Activated naive CD8-positive, alpha-beta T cell treated with anti-CD3 and anti-CD28 coated beads for 36 hours (primary cell): ENCODE measurements at regions not wholly inside any gene's neighbourhood (a gene's known extent, or its start where the extent isn't known, plus 50 kb on each side); places are given as distances from the start of the nearest gene placed in this dataset.

Experiments used
- DNase-seq: peaks from one replicate; pipeline ENCODE4 v3.0.0; 2021
- H3K27ac Mint-ChIP-seq: one replicate; pipeline ENCODE4 v1.8.0; 2022; ENCODE audit warnings: mild to moderate bottlenecking, moderate library complexity, mixed read lengths
- H3K27me3 Mint-ChIP-seq: one replicate; pipeline ENCODE4 v1.8.0; 2022; ENCODE audit warnings: mild to moderate bottlenecking, mixed read lengths
- H3K36me3 Mint-ChIP-seq: one replicate; pipeline ENCODE4 v1.8.0; 2021; ENCODE audit warnings: mild to moderate bottlenecking, mixed read lengths
- H3K4me1 Mint-ChIP-seq: one replicate; pipeline ENCODE4 v1.8.0; 2021; ENCODE audit warnings: mixed read lengths
- H3K4me3 Mint-ChIP-seq: one replicate; pipeline ENCODE4 v1.8.0; 2022; ENCODE audit warnings: mild to moderate bottlenecking, moderate library complexity, mixed read lengths
- H3K9me3 Mint-ChIP-seq: one replicate; pipeline ENCODE4 v1.8.0; 2022; ENCODE audit warnings: mixed read lengths

- H3K27me3 Mint-ChIP-seq = no peaks in the 10 kb centered on the region
- no peaks in the 10 kb centered on the region for H3K36me3 Mint-ChIP-seq
- no peaks in the 10 kb centered on the region for H3K4me1 Mint-ChIP-seq
- peaks cover 3% of the 10 kb centered on the region for H3K9me3 Mint-ChIP-seq
- no peak overlapping the region for H3K27ac Mint-ChIP-seq
- DNase-seq = no peak
- no peak overlapping the region for H3K4me3 Mint-ChIP-seq
Observed at GRCh38 chr1:30039354-30040080, 683.9 kb downstream of the MATN1 start.

- no peak for DNase-seq
- Mint-ChIP-seq H3K27ac (peak overlapping the region; percentile 26), H3K36me3 (no peaks in the 10 kb centered on the region), H3K4me1 (no peaks in the 10 kb centered on the region), H3K4me3 (no peak overlapping the region), H3K27me3 (no peaks in the 10 kb centered on the region), H3K9me3 (no peaks in the 10 kb centered on the region)
Observed at GRCh38 chr1:30038134-30039025, 685.0 kb downstream of the MATN1 start.

GRCh38 chr1:30037251-30038118 lies 685.9 kb downstream of the MATN1 start:
- no peak overlapping the region for H3K4me3 Mint-ChIP-seq
- H3K4me1 Mint-ChIP-seq = no peaks in the 10 kb centered on the region
- no peak overlapping the region for H3K27ac Mint-ChIP-seq
- DNase-seq = no peak
- H3K27me3 Mint-ChIP-seq = no peaks in the 10 kb centered on the region
- H3K9me3 Mint-ChIP-seq = peaks cover 3% of the 10 kb centered on the region
- no peaks in the 10 kb centered on the region for H3K36me3 Mint-ChIP-seq

GRCh38 chr1:30036666-30037065 lies 686.7 kb downstream of the MATN1 start:
- Mint-ChIP-seq H3K36me3 (no peaks in the 10 kb centered on the region), H3K27ac (no peak overlapping the region), H3K4me1 (no peaks in the 10 kb centered on the region), H3K9me3 (peaks cover 3% of the 10 kb centered on the region), H3K27me3 (no peaks in the 10 kb centered on the region), H3K4me3 (no peak overlapping the region)
- DNase-seq = no peak

GRCh38 chr1:30036229-30036547 lies 687.2 kb downstream of the MATN1 start:
- H3K36me3 Mint-ChIP-seq = no peaks in the 10 kb centered on the region
- no peaks in the 10 kb centered on the region for H3K27me3 Mint-ChIP-seq
- H3K27ac Mint-ChIP-seq = no peak overlapping the region
- no peaks in the 10 kb centered on the region for H3K4me1 Mint-ChIP-seq
- no peak for DNase-seq
- H3K9me3 Mint-ChIP-seq = peaks cover 3% of the 10 kb centered on the region
- H3K4me3 Mint-ChIP-seq = no peak overlapping the region

- H3K27me3 Mint-ChIP-seq = no peaks in the 10 kb centered on the region
- no peaks in the 10 kb centered on the region for H3K36me3 Mint-ChIP-seq
- H3K9me3 Mint-ChIP-seq = peaks cover 3% of the 10 kb centered on the region
- no peak overlapping the region for H3K4me3 Mint-ChIP-seq
- H3K4me1 Mint-ChIP-seq = no peaks in the 10 kb centered on the region
- DNase-seq = no peak
- H3K27ac Mint-ChIP-seq = no peak overlapping the region
Observed at GRCh38 chr1:30035522-30036228, 687.7 kb downstream of the MATN1 start.

GRCh38 chr1:30034627-30035521 lies 688.5 kb downstream of the MATN1 start:
- Mint-ChIP-seq H3K27ac (no peak overlapping the region), H3K27me3 (peaks cover 3% of the 10 kb centered on the region), H3K4me3 (no peak overlapping the region), H3K4me1 (no peaks in the 10 kb centered on the region), H3K9me3 (peaks cover 3% of the 10 kb centered on the region), H3K36me3 (no peaks in the 10 kb centered on the region)
- DNase-seq = no peak

- no peak overlapping the region for H3K27ac Mint-ChIP-seq
- H3K27me3 Mint-ChIP-seq = peaks cover 7% of the 10 kb centered on the region
- H3K4me1 Mint-ChIP-seq = no peaks in the 10 kb centered on the region
- no peaks in the 10 kb centered on the region for H3K36me3 Mint-ChIP-seq
- H3K9me3 Mint-ChIP-seq = peaks cover 3% of the 10 kb centered on the region
- no peak for DNase-seq
- no peak overlapping the region for H3K4me3 Mint-ChIP-seq
Observed at GRCh38 chr1:30034105-30034626, 689.2 kb downstream of the MATN1 start.

GRCh38 chr1:30033256-30034104 lies 689.9 kb downstream of the MATN1 start:
- no peak overlapping the region for H3K4me3 Mint-ChIP-seq
- no peak overlapping the region for H3K27ac Mint-ChIP-seq
- H3K36me3 Mint-ChIP-seq = no peaks in the 10 kb centered on the region
- DNase-seq = no peak
- H3K27me3 Mint-ChIP-seq = peaks cover 8% of the 10 kb centered on the region
- peaks cover 3% of the 10 kb centered on the region for H3K9me3 Mint-ChIP-seq
- no peaks in the 10 kb centered on the region for H3K4me1 Mint-ChIP-seq

- peaks cover 14% of the 10 kb centered on the region for H3K27me3 Mint-ChIP-seq
- DNase-seq = no peak
- peaks cover 3% of the 10 kb centered on the region for H3K9me3 Mint-ChIP-seq
Observed at GRCh38 chr1:30032302-30032701, 691.1 kb downstream of the MATN1 start.

GRCh38 chr1:30029677-30030076 lies 693.7 kb downstream of the MATN1 start:
- no peak overlapping the region for H3K4me3 Mint-ChIP-seq
- DNase-seq = no peak
- H3K4me1 Mint-ChIP-seq = no peaks in the 10 kb centered on the region
- H3K27ac Mint-ChIP-seq = no peak overlapping the region
- peaks cover 3% of the 10 kb centered on the region for H3K9me3 Mint-ChIP-seq
- H3K27me3 Mint-ChIP-seq = peaks cover 34% of the 10 kb centered on the region
- no peaks in the 10 kb centered on the region for H3K36me3 Mint-ChIP-seq

More at GRCh38 chr1:30032302-30032701, 691.1 kb downstream of the MATN1 start:
- Mint-ChIP-seq H3K4me3 (no peak overlapping the region), H3K36me3 (no peaks in the 10 kb centered on the region), H3K4me1 (no peaks in the 10 kb centered on the region), H3K27ac (no peak overlapping the region)

- Mint-ChIP-seq H3K36me3 (no peaks in the 10 kb centered on the region), H3K4me3 (no peak overlapping the region), H3K27ac (no peak overlapping the region), H3K4me1 (no peaks in the 10 kb centered on the region), H3K9me3 (peaks cover 3% of the 10 kb centered on the region), H3K27me3 (peaks cover 39% of the 10 kb centered on the region)
- DNase-seq = no peak
Observed at GRCh38 chr1:30028939-30029338, 694.4 kb downstream of the MATN1 start.

GRCh38 chr1:30028283-30028682 lies 695.1 kb downstream of the MATN1 start:
- Mint-ChIP-seq H3K27ac (no peak overlapping the region), H3K9me3 (peaks cover 3% of the 10 kb centered on the region), H3K36me3 (no peaks in the 10 kb centered on the region), H3K4me1 (no peaks in the 10 kb centered on the region), H3K4me3 (no peak overlapping the region), H3K27me3 (peaks cover 43% of the 10 kb centered on the region)
- no peak for DNase-seq
